ENCODE measurements at regions not wholly inside any gene's neighbourhood (a gene's known extent, or its start where the extent isn't known, plus 50 kb on each side); places are given as distances from the start of the nearest gene placed in this dataset.

- no peaks in the 10 kb centered on the region for H3K9me3 ChIP-seq (ENCODE audit: low read length)
- H3K4me1 ChIP-seq (ENCODE audit: insufficient read depth, low read length, poor library complexity, severe bottlenecking): no peaks in the 10 kb centered on the region
- H3K4me2 ChIP-seq (ENCODE audit: low read length): no peak overlapping the region
- H3K4me3 ChIP-seq (ENCODE audit: low read depth, low read length, poor library complexity, severe bottlenecking): no peak overlapping the region
- H3K36me3 ChIP-seq (ENCODE audit: insufficient read depth, low read length): no peaks in the 10 kb centered on the region
- intact Hi-C loops (cut with micrococcal nuclease; ENCODE audit: unreplicated experiment): no loop called here
- no peaks in the 10 kb centered on the region for H3K9me2 ChIP-seq (ENCODE audit: insufficient read depth, low read length)
- no TSS peak for BruUV-seq (replicated peaks)
- no peaks in the 10 kb centered on the region for H4K20me1 ChIP-seq (ENCODE audit: insufficient read depth, low read length)
- DNase-seq (ENCODE audit: low spot score): no peak
- TF ChIP-seq CTCF (conservative IDR thresholded peaks at IDR 0.05; ENCODE audit: low read length): no peak
- TF ChIP-seq EZH2phosphoT487 (IDR thresholded peaks at IDR 0.05; ENCODE audit: borderline replicate concordance, low read depth, low read length): no peak
- no peaks in the 10 kb centered on the region for H3K79me2 ChIP-seq (ENCODE audit: insufficient read depth, low read depth, low read length)
- H3K27ac ChIP-seq (ENCODE audit: low read depth, low read length, poor library complexity, severe bottlenecking): no peak overlapping the region
- ChIA-PET POLR2A (no interaction called here), CTCF (ENCODE audit: unreplicated experiment) (no interaction called here)
- no peak overlapping the region for H2AFZ ChIP-seq (ENCODE audit: low read length)
Measured at GRCh38 chr10:2888403-2889004, 178.8 kb upstream of the PFKP start.

GRCh38 chr10:2887391-2888070 is 179.8 kb upstream of the PFKP start:
- no peak overlapping the region for H2AFZ ChIP-seq (ENCODE audit: low read length)
- POLR2A ChIA-PET: no interaction called here
- H3K4me1 ChIP-seq (ENCODE audit: insufficient read depth, low read length, poor library complexity, severe bottlenecking): no peaks in the 10 kb centered on the region
- no peaks in the 10 kb centered on the region for H4K20me1 ChIP-seq (ENCODE audit: insufficient read depth, low read length)
- H3K9me2 ChIP-seq (ENCODE audit: insufficient read depth, low read length): no peaks in the 10 kb centered on the region
- H3K79me2 ChIP-seq (ENCODE audit: insufficient read depth, low read depth, low read length): no peaks in the 10 kb centered on the region
- CTCF ChIA-PET (ENCODE audit: unreplicated experiment): no interaction called here
- H3K27ac ChIP-seq (ENCODE audit: low read depth, low read length, poor library complexity, severe bottlenecking): no peak overlapping the region
- DNase-seq (ENCODE audit: low spot score): no peak
- no peak overlapping the region for H3K4me2 ChIP-seq (ENCODE audit: low read length)
- no TSS peak for BruUV-seq (replicated peaks)
- intact Hi-C loops (cut with micrococcal nuclease; ENCODE audit: unreplicated experiment): no loop called here
- no peaks in the 10 kb centered on the region for H3K36me3 ChIP-seq (ENCODE audit: insufficient read depth, low read length)
- no peaks in the 10 kb centered on the region for H3K9me3 ChIP-seq (ENCODE audit: low read length)
- TF ChIP-seq EZH2phosphoT487 (IDR thresholded peaks at IDR 0.05; ENCODE audit: borderline replicate concordance, low read depth, low read length) (no peak), CTCF (conservative IDR thresholded peaks at IDR 0.05; ENCODE audit: low read length) (no peak)
- no peak overlapping the region for H3K4me3 ChIP-seq (ENCODE audit: low read depth, low read length, poor library complexity, severe bottlenecking)

- Histone ChIP-seq H3K4me2 (ENCODE audit: low read length) (no peak overlapping the region), H3K36me3 (ENCODE audit: insufficient read depth, low read length) (no peaks in the 10 kb centered on the region), H4K20me1 (ENCODE audit: insufficient read depth, low read length) (no peaks in the 10 kb centered on the region), H3K27ac (ENCODE audit: low read depth, low read length, poor library complexity, severe bottlenecking) (no peak overlapping the region), H2AFZ (ENCODE audit: low read length) (no peak overlapping the region), H3K9me3 (ENCODE audit: low read length) (no peaks in the 10 kb centered on the region), H3K9me2 (ENCODE audit: insufficient read depth, low read length) (no peaks in the 10 kb centered on the region), H3K4me3 (ENCODE audit: low read depth, low read length, poor library complexity, severe bottlenecking) (no peak overlapping the region), H3K4me1 (ENCODE audit: insufficient read depth, low read length, poor library complexity, severe bottlenecking) (no peaks in the 10 kb centered on the region), H3K79me2 (ENCODE audit: insufficient read depth, low read depth, low read length) (no peaks in the 10 kb centered on the region)
- TF ChIP-seq EZH2phosphoT487 (IDR thresholded peaks at IDR 0.05; ENCODE audit: borderline replicate concordance, low read depth, low read length): no peak
- no peak for TF ChIP-seq CTCF (conservative IDR thresholded peaks at IDR 0.05; ENCODE audit: low read length)
- no TSS peak for BruUV-seq (replicated peaks)
- ChIA-PET POLR2A (no interaction called here), CTCF (ENCODE audit: unreplicated experiment) (no interaction called here)
- DNase-seq (ENCODE audit: low spot score): no peak
- intact Hi-C loops (cut with micrococcal nuclease; ENCODE audit: unreplicated experiment): no loop called here
Measured at GRCh38 chr10:2886662-2887061, 180.7 kb upstream of the PFKP start.
